ENCODE measurements at regions not wholly inside any gene's neighbourhood (a gene's known extent, or its start where the extent isn't known, plus 50 kb on each side); places are given as distances from the start of the nearest gene placed in this dataset.

DNA sequence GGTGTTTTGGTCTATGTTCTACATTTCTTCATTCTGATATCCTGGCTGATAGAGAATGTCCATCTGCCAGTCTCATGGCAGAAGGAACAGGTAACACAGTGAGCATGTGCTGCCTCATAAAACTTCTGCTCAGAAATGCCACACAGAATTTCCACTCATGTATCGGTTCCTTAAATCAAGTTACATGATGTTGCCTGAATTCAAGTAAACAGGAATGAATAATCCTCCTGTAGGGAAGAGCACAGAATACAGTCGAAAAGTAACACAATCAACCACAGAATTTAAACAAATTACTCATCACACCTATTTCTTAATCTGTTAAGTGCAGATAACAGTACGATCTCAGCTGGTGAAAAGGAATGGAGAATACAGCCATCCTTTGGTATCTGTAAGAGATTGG is 74.7 kb downstream of the FAM217A start:
- DNase-seq (ENCODE audit: low spot score), result no peak
- TF ChIP-seq CTCF (IDR thresholded peaks at IDR 0.05), result no peak
- Histone ChIP-seq H3K27ac (no peak overlapping the region), H3K4me3 (no peak overlapping the region)

- peak overlapping the region in 1 of 2 donors; percentile 6 for H3K27ac ChIP-seq
- no peak for DNase-seq (ENCODE audit: low spot score)
These were observed 70.5 kb downstream of the FAM217A start for GRCh38 chr6:4008324-4009047.

GRCh38 chr6:4009486-4009885 is 69.5 kb downstream of the FAM217A start:
- H3K27ac ChIP-seq, result no peak overlapping the region
- no peak overlapping the region for H3K4me3 ChIP-seq
- no peak for TF ChIP-seq CTCF (IDR thresholded peaks at IDR 0.05)
- DNase-seq (ENCODE audit: low spot score), result no peak

More at GRCh38 chr6:4008324-4009047, 70.5 kb downstream of the FAM217A start:
- no peak for TF ChIP-seq CTCF (IDR thresholded peaks at IDR 0.05)
- H3K4me3 ChIP-seq, result no peak overlapping the region

DNA sequence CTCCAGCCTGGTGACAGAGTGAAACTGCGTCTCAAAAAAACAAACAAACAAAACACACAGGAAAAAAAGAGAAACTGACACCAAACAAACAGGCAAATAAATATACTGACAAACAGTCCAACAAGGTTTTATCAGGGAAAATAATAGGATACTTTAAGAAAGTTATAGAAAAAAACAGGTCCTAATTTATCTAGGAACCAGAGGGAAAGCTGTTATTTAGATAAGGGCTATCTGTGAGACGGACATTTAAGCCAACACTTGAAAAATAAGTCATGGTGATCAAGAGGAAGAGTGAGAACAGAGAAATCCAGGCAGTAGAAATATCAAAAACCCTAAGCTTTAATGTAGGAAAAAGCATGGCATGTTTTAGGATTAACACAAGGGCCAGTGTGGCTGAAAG is 68.9 kb downstream of the FAM217A start:
- no peak for DNase-seq (ENCODE audit: low spot score)
- H3K4me3 ChIP-seq, result no peak overlapping the region
- no peak overlapping the region for H3K27ac ChIP-seq
- TF ChIP-seq CTCF (IDR thresholded peaks at IDR 0.05), result no peak

GRCh38 chr6:4010689-4011090 is 68.2 kb downstream of the FAM217A start:
- H3K27ac ChIP-seq, result no peak overlapping the region
- no peak overlapping the region for H3K4me3 ChIP-seq
- no peak for TF ChIP-seq CTCF (IDR thresholded peaks at IDR 0.05)
- no peak for DNase-seq (ENCODE audit: low spot score)

- H3K27ac ChIP-seq, result no peak overlapping the region
- no peak for DNase-seq (ENCODE audit: low spot score)
These were observed 66.1 kb downstream of the FAM217A start for GRCh38 chr6:4012826-4013225.

More at GRCh38 chr6:4012826-4013225, 66.1 kb downstream of the FAM217A start:
- no peak overlapping the region for H3K4me3 ChIP-seq
- TF ChIP-seq CTCF (IDR thresholded peaks at IDR 0.05), result no peak
